ENCODE measurements at regions not wholly inside any gene's neighbourhood (a gene's known extent, or its start where the extent isn't known, plus 50 kb on each side); places are given as distances from the start of the nearest gene placed in this dataset.
"Not testable (repeated sequence)": the region's sequence is repeated elsewhere in the genome, so short reads cannot be mapped to it uniquely, and the experiment has no call there.

GRCh38 chr7:85341973-85342372 lies 155.1 kb upstream of the SEMA3D start:
- H3K27me3 ChIP-seq, result no peaks in the 10 kb centered on the region
- 55 to 58% methylated on average over 2 of the region's 2 CpGs for WGBS, 2 donors
- TF ChIP-seq POLR2A (IDR thresholded peaks at IDR 0.05), result no peak
- TF ChIP-seq CTCF (IDR thresholded peaks at IDR 0.05), result no peak
- no peaks in the 10 kb centered on the region for H3K4me1 ChIP-seq
- intact Hi-C loops (cut with DNase I), result no loop called here
- H3K4me3 ChIP-seq, result no peak overlapping the region
- no peaks in the 10 kb centered on the region for H3K36me3 ChIP-seq
- no peak for DNase-seq
- no peaks in the 10 kb centered on the region for H3K9me3 ChIP-seq
- no peak overlapping the region for H3K27ac ChIP-seq

GRCh38 chr7:85341121-85341520 lies 154.3 kb upstream of the SEMA3D start:
- no peak for TF ChIP-seq CTCF (IDR thresholded peaks at IDR 0.05)
- no peak for TF ChIP-seq POLR2A (IDR thresholded peaks at IDR 0.05)
- H3K9me3 ChIP-seq, result no peaks in the 10 kb centered on the region
- no peaks in the 10 kb centered on the region for H3K4me1 ChIP-seq
- DNase-seq, result no peak
- H3K27ac ChIP-seq, result no peak overlapping the region
- H3K36me3 ChIP-seq, result no peaks in the 10 kb centered on the region
- no peak overlapping the region for H3K4me3 ChIP-seq
- WGBS, 2 donors, result 25 to 27% methylated on average over 1 of the region's 1 CpG
- intact Hi-C loops (cut with DNase I), result no loop called here
- no peaks in the 10 kb centered on the region for H3K27me3 ChIP-seq

- DNase-seq, result no peak
- intact Hi-C loops (cut with DNase I), result no loop called here
Measured at GRCh38 chr7:85336086-85336485, 149.2 kb upstream of the SEMA3D start.

GRCh38 chr7:85335113-85335512 lies 148.3 kb upstream of the SEMA3D start:
- H3K4me3 ChIP-seq; H3K36me3 ChIP-seq; DNase-seq; intact Hi-C loops (cut with DNase I); H3K27ac ChIP-seq; H3K27me3 ChIP-seq; H3K9me3 ChIP-seq; H3K4me1 ChIP-seq: not testable (repeated sequence)
- WGBS, 2 donors, result 95% methylated on average over 14 of the region's 15 CpGs; no CpG with 5 or more reads in 1 of the 2 donors

More at GRCh38 chr7:85336086-85336485, 149.2 kb upstream of the SEMA3D start:
- 39 to 61% methylated on average over 1 of the region's 1 CpG for WGBS, 2 donors
- Histone ChIP-seq H3K27ac (no peak overlapping the region), H3K27me3 (no peaks in the 10 kb centered on the region), H3K36me3 (no peaks in the 10 kb centered on the region), H3K4me1 (no peaks in the 10 kb centered on the region), H3K9me3 (no peaks in the 10 kb centered on the region), H3K4me3 (no peak overlapping the region)
- TF ChIP-seq POLR2A (IDR thresholded peaks at IDR 0.05) (no peak), CTCF (IDR thresholded peaks at IDR 0.05) (no peak)

- no peaks in the 10 kb centered on the region for H3K36me3 ChIP-seq
- intact Hi-C loops (cut with DNase I), result no loop called here
- H3K4me3 ChIP-seq, result no peak overlapping the region
- DNase-seq, result no peak
- 73 to 74% methylated on average over 3 of the region's 3 CpGs for WGBS, 2 donors
- no peaks in the 10 kb centered on the region for H3K27me3 ChIP-seq
- H3K27ac ChIP-seq, result no peak overlapping the region
- no peaks in the 10 kb centered on the region for H3K4me1 ChIP-seq
- H3K9me3 ChIP-seq, result no peaks in the 10 kb centered on the region
- TF ChIP-seq POLR2A (IDR thresholded peaks at IDR 0.05), result no peak
- no peak for TF ChIP-seq CTCF (IDR thresholded peaks at IDR 0.05)
Measured at GRCh38 chr7:85328456-85328998, 141.7 kb upstream of the SEMA3D start.

Data from esophagus squamous epithelium (tissue), 5 donors.